Stimulated activated effector memory CD8-positive, alpha-beta T cell treated with anti-CD3 and anti-CD28 coated beads, Interleukin-12 subunit alpha, Interleukin-12 subunit beta, amount 100 ng/mL, for 72 hours (primary cell): ENCODE measurements at regions not wholly inside any gene's neighbourhood (a gene's known extent, or its start where the extent isn't known, plus 50 kb on each side); places are given as distances from the start of the nearest gene placed in this dataset.

Experiments
- ATAC-seq: fragments of 150-1000 bp; cut with Tn5 transposase; 2 replicates; pipeline ENCODE4 v1.10.0; 2021
- DNase-seq, 2 donors: peaks; one replicate each; pipeline ENCODE4 v3.0.0; 2021 to 2022; ENCODE audit warnings: low spot score in 2 of 2
- H3K27ac Mint-ChIP-seq: one replicate; pipeline ENCODE4 v1.8.0; 2022; ENCODE audit warnings: mild to moderate bottlenecking, mixed read lengths
- H3K36me3 Mint-ChIP-seq: one replicate; pipeline ENCODE4 v1.8.0; 2022; ENCODE audit warnings: mild to moderate bottlenecking, mixed read lengths
- H3K4me1 Mint-ChIP-seq: one replicate; pipeline ENCODE4 v1.8.0; 2022; ENCODE audit warnings: mixed read lengths
- H3K4me3 Mint-ChIP-seq: one replicate; pipeline ENCODE4 v1.8.0; 2022; ENCODE audit warnings: mild to moderate bottlenecking, mixed read lengths
- H3K9me3 Mint-ChIP-seq: one replicate; pipeline ENCODE4 v1.8.0; 2022; ENCODE audit warnings: mixed read lengths

GRCh38 chr10:128451879-128452278 lies 325.7 kb upstream of the MKI67 start:
- ATAC-seq (no peak), DNase-seq (no peak)
- Mint-ChIP-seq H3K9me3 (peaks cover 4% of the 10 kb centered on the region), H3K36me3 (no peaks in the 10 kb centered on the region), H3K4me3 (no peak overlapping the region), H3K4me1 (no peaks in the 10 kb centered on the region), H3K27ac (no peak overlapping the region)

GRCh38 chr10:128456271-128456670 lies 330.0 kb upstream of the MKI67 start:
- Mint-ChIP-seq H3K36me3 (no peaks in the 10 kb centered on the region), H3K4me1 (no peaks in the 10 kb centered on the region), H3K9me3 (peaks cover 2% of the 10 kb centered on the region), H3K4me3 (no peak overlapping the region), H3K27ac (no peak overlapping the region)
- ATAC-seq (no peak), DNase-seq (no peak)

GRCh38 chr10:128457136-128457535 lies 330.9 kb upstream of the MKI67 start:
- ATAC-seq (no peak), DNase-seq (no peak)
- Mint-ChIP-seq H3K36me3 (no peaks in the 10 kb centered on the region), H3K4me3 (no peak overlapping the region), H3K4me1 (no peaks in the 10 kb centered on the region), H3K27ac (no peak overlapping the region), H3K9me3 (peaks cover 2% of the 10 kb centered on the region)

- H3K9me3 Mint-ChIP-seq: peaks cover 2% of the 10 kb centered on the region
- ATAC-seq: no peak
- no peaks in the 10 kb centered on the region for H3K36me3 Mint-ChIP-seq
- no peak overlapping the region for H3K4me3 Mint-ChIP-seq
- no peak overlapping the region for H3K27ac Mint-ChIP-seq
- H3K4me1 Mint-ChIP-seq: no peaks in the 10 kb centered on the region
- no peak for DNase-seq
Measured at GRCh38 chr10:128461991-128462390, 335.8 kb upstream of the MKI67 start.

- Mint-ChIP-seq H3K4me1 (no peaks in the 10 kb centered on the region), H3K36me3 (no peaks in the 10 kb centered on the region), H3K27ac (no peak overlapping the region), H3K9me3 (peaks cover 2% of the 10 kb centered on the region), H3K4me3 (no peak overlapping the region)
- ATAC-seq: no peak
- no peak for DNase-seq
Measured at GRCh38 chr10:128462844-128463243, 336.6 kb upstream of the MKI67 start.

- DNase-seq: peak in 1 of 2 donors; percentile 74
- Mint-ChIP-seq H3K27ac (no peak overlapping the region), H3K9me3 (no peaks in the 10 kb centered on the region), H3K4me3 (no peak overlapping the region), H3K36me3 (no peaks in the 10 kb centered on the region), H3K4me1 (no peaks in the 10 kb centered on the region)
- ATAC-seq: no peak
Measured at GRCh38 chr10:128463991-128464760, 338.0 kb upstream of the MKI67 start.

- DNase-seq (no peak), ATAC-seq (no peak)
- Mint-ChIP-seq H3K27ac (no peak overlapping the region), H3K9me3 (no peaks in the 10 kb centered on the region), H3K4me1 (no peaks in the 10 kb centered on the region), H3K36me3 (no peaks in the 10 kb centered on the region), H3K4me3 (no peak overlapping the region)
Measured at GRCh38 chr10:128465697-128466096, 339.5 kb upstream of the MKI67 start.

- DNase-seq (no peak), ATAC-seq (no peak)
- Mint-ChIP-seq H3K27ac (no peak overlapping the region), H3K9me3 (no peaks in the 10 kb centered on the region), H3K4me1 (no peaks in the 10 kb centered on the region), H3K36me3 (no peaks in the 10 kb centered on the region), H3K4me3 (no peak overlapping the region)
Measured at GRCh38 chr10:128466831-128467371, 340.7 kb upstream of the MKI67 start.

GRCh38 chr10:128468462-128468861 lies 342.2 kb upstream of the MKI67 start:
- Mint-ChIP-seq H3K27ac (no peak overlapping the region), H3K4me3 (no peak overlapping the region), H3K9me3 (no peaks in the 10 kb centered on the region), H3K4me1 (no peaks in the 10 kb centered on the region), H3K36me3 (no peaks in the 10 kb centered on the region)
- ATAC-seq (no peak), DNase-seq (no peak)

GRCh38 chr10:128469515-128469914 lies 343.3 kb upstream of the MKI67 start:
- H3K9me3 Mint-ChIP-seq: no peaks in the 10 kb centered on the region
- no peaks in the 10 kb centered on the region for H3K36me3 Mint-ChIP-seq
- H3K27ac Mint-ChIP-seq: no peak overlapping the region
- DNase-seq (no peak), ATAC-seq (no peak)
- no peak overlapping the region for H3K4me3 Mint-ChIP-seq
- H3K4me1 Mint-ChIP-seq: no peaks in the 10 kb centered on the region

GRCh38 chr10:128470321-128470965 lies 344.2 kb upstream of the MKI67 start:
- Mint-ChIP-seq H3K9me3 (no peaks in the 10 kb centered on the region), H3K4me3 (no peak overlapping the region), H3K36me3 (no peaks in the 10 kb centered on the region), H3K4me1 (no peaks in the 10 kb centered on the region), H3K27ac (no peak overlapping the region)
- ATAC-seq (no peak), DNase-seq (no peak)

- no peak for DNase-seq
- H3K27ac Mint-ChIP-seq: no peak overlapping the region
- no peaks in the 10 kb centered on the region for H3K4me1 Mint-ChIP-seq
- no peak overlapping the region for H3K4me3 Mint-ChIP-seq
- no peaks in the 10 kb centered on the region for H3K36me3 Mint-ChIP-seq
- no peaks in the 10 kb centered on the region for H3K9me3 Mint-ChIP-seq
- no peak for ATAC-seq
Measured at GRCh38 chr10:128471151-128471550, 344.9 kb upstream of the MKI67 start.

- Mint-ChIP-seq H3K4me1 (no peaks in the 10 kb centered on the region), H3K36me3 (no peaks in the 10 kb centered on the region), H3K9me3 (no peaks in the 10 kb centered on the region), H3K27ac (no peak overlapping the region), H3K4me3 (no peak overlapping the region)
- DNase-seq: no peak
- ATAC-seq: no peak
Measured at GRCh38 chr10:128472196-128472595, 346.0 kb upstream of the MKI67 start.

- H3K4me1 Mint-ChIP-seq: no peaks in the 10 kb centered on the region
- H3K36me3 Mint-ChIP-seq: no peaks in the 10 kb centered on the region
- ATAC-seq (no peak), DNase-seq (no peak)
- H3K4me3 Mint-ChIP-seq: no peak overlapping the region
- no peak overlapping the region for H3K27ac Mint-ChIP-seq
- no peaks in the 10 kb centered on the region for H3K9me3 Mint-ChIP-seq
Measured at GRCh38 chr10:128473396-128473795, 347.2 kb upstream of the MKI67 start.

GRCh38 chr10:128473911-128474310 lies 347.7 kb upstream of the MKI67 start:
- ATAC-seq: no peak
- no peak overlapping the region for H3K4me3 Mint-ChIP-seq
- H3K9me3 Mint-ChIP-seq: no peaks in the 10 kb centered on the region
- no peaks in the 10 kb centered on the region for H3K36me3 Mint-ChIP-seq
- H3K4me1 Mint-ChIP-seq: no peaks in the 10 kb centered on the region
- no peak for DNase-seq
- no peak overlapping the region for H3K27ac Mint-ChIP-seq

GRCh38 chr10:128474571-128474970 lies 348.3 kb upstream of the MKI67 start:
- Mint-ChIP-seq H3K4me3 (no peak overlapping the region), H3K27ac (no peak overlapping the region), H3K9me3 (no peaks in the 10 kb centered on the region), H3K36me3 (no peaks in the 10 kb centered on the region), H3K4me1 (no peaks in the 10 kb centered on the region)
- DNase-seq (no peak), ATAC-seq (no peak)
